GM19467 (cell line): ENCODE measurements at regions not wholly inside any gene's neighbourhood (a gene's known extent, or its start where the extent isn't known, plus 50 kb on each side); places are given as distances from the start of the nearest gene placed in this dataset.
"Not testable (repeated sequence)": the region's sequence is repeated elsewhere in the genome, so short reads cannot be mapped to it uniquely, and the experiment has no call there.

ENCODE experiments used
- ATAC-seq: cut with Tn5 transposase; IDR thresholded peaks from one replicate; pipeline ENCODE4 v1.9.1; 2021; ENCODE audit warnings: mild to moderate bottlenecking, moderate library complexity; ENCODE audit not compliant: unreplicated experiment

GRCh38 chr6:62889240-62889639 lies 322.0 kb upstream of the FKBP1C start:
- ATAC-seq = no peak

GRCh38 chr6:62891065-62891647 lies 320.1 kb upstream of the FKBP1C start:
- no peak for ATAC-seq

GRCh38 chr6:62894114-62894513 lies 317.2 kb upstream of the FKBP1C start:
- ATAC-seq = no peak

GRCh38 chr6:62903266-62903665 lies 308.0 kb upstream of the FKBP1C start:
- no peak for ATAC-seq

- ATAC-seq = no peak
These were observed 306.6 kb upstream of the FKBP1C start for GRCh38 chr6:62904687-62905086.

GRCh38 chr6:62914530-62914929 lies 296.7 kb upstream of the FKBP1C start:
- ATAC-seq = no peak

GRCh38 chr6:62923728-62924127 lies 287.5 kb upstream of the FKBP1C start:
- ATAC-seq = no peak

- no peak for ATAC-seq
These were observed 270.4 kb upstream of the FKBP1C start for GRCh38 chr6:62940848-62941247.

- ATAC-seq = no peak
These were observed 269.3 kb upstream of the FKBP1C start for GRCh38 chr6:62942000-62942399.

- ATAC-seq = no peak
These were observed 242.4 kb upstream of the FKBP1C start for GRCh38 chr6:62968834-62969233.

- no peak for ATAC-seq
These were observed 239.2 kb upstream of the FKBP1C start for GRCh38 chr6:62971976-62972658.

- ATAC-seq = peak; percentile 70
These were observed 236.8 kb upstream of the FKBP1C start for GRCh38 chr6:62974452-62974851.

GRCh38 chr6:62976566-62976965 lies 234.7 kb upstream of the FKBP1C start:
- no peak for ATAC-seq

GRCh38 chr6:62978920-62979319 lies 232.3 kb upstream of the FKBP1C start:
- no peak for ATAC-seq

GRCh38 chr6:62980093-62980492 lies 231.2 kb upstream of the FKBP1C start:
- ATAC-seq = no peak

GRCh38 chr6:62980724-62981123 lies 230.5 kb upstream of the FKBP1C start:
- ATAC-seq = no peak

- no peak for ATAC-seq
These were observed 228.3 kb upstream of the FKBP1C start for GRCh38 chr6:62982951-62983350.

- ATAC-seq = not testable (repeated sequence)
These were observed 219.6 kb upstream of the FKBP1C start for GRCh38 chr6:62991696-62992095.

GRCh38 chr6:62993951-62994350 lies 217.3 kb upstream of the FKBP1C start:
- no peak for ATAC-seq

- no peak for ATAC-seq
These were observed 213.2 kb upstream of the FKBP1C start for GRCh38 chr6:62998022-62998421.

GRCh38 chr6:62999242-62999641 lies 212.0 kb upstream of the FKBP1C start:
- ATAC-seq = not testable (repeated sequence)

GRCh38 chr6:62999796-63000195 lies 211.5 kb upstream of the FKBP1C start:
- no peak for ATAC-seq

GRCh38 chr6:63006018-63006417 lies 205.3 kb upstream of the FKBP1C start:
- not testable (repeated sequence) for ATAC-seq
